Activated CD4-positive, alpha-beta T cell treated with anti-CD3 and anti-CD28 coated beads, Interleukin-2, amount 50 U/mL, for 1 hour (primary cell): ENCODE measurements at regions not wholly inside any gene's neighbourhood (a gene's known extent, or its start where the extent isn't known, plus 50 kb on each side); places are given as distances from the start of the nearest gene placed in this dataset.

Experiments used
- DNase-seq: peaks from one replicate; pipeline ENCODE4 v3.0.0-alpha.2; 2020

DNA sequence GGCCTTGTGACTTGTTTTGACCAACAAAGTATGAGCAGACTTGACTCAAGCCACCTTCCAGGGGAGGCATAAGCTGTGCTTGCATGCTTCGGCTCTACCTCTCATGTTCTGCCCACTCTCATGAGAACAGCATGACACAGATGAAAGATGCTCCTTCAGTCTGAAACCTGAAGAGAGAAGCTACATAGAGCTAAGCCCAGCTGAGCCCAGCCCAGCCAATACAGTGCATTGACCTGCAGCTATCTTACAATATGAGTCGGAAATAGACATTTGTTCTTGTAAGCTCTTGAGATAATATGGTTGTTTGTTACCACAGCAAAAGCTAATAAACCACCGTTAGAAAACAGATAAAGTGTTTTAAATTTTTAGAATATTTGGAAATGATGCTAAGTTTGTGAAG, 426.7 kb upstream of the PKDCC start:
- no peak for DNase-seq

GRCh38 chr2:41621563-41621962, 426.3 kb upstream of the PKDCC start:
- no peak for DNase-seq

GRCh38 chr2:41622301-41622700, 425.5 kb upstream of the PKDCC start:
- no peak for DNase-seq

GRCh38 chr2:41626936-41627335, 420.9 kb upstream of the PKDCC start:
- DNase-seq: no peak

- DNase-seq: no peak
Measured at GRCh38 chr2:41634686-41635085, 413.1 kb upstream of the PKDCC start.

GRCh38 chr2:41644936-41645335, 402.9 kb upstream of the PKDCC start:
- no peak for DNase-seq

DNA sequence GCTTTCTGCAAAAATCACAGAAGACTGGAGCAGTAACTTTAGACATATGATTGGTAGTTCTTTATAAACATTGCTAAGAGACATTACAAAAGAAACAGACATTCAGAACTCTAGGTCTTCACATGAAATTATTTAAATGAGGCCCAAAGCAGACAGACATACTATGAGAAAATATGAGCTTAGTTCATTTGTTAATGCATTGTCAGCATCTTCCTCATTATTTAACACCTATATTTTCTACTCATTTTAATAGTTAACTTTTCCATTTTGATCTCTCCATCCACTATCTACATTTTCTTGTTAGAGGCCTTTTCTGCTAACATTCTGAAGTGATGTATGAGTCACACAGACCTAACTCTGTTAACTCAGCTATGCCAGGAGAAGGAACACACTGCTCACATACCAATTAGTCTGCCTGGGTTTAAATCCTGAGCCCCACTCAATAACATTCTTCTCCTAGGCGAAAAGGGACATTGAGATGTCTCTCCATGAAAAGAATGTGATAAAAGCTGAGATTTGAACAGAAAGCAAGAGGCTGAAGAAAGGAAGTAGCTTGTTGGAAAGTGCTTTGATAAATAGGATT, 400.3 kb upstream of the PKDCC start:
- no peak for DNase-seq

GRCh38 chr2:41657226-41657625, 390.6 kb upstream of the PKDCC start:
- no peak for DNase-seq

GRCh38 chr2:41659758-41660157, 388.1 kb upstream of the PKDCC start:
- no peak for DNase-seq

DNA sequence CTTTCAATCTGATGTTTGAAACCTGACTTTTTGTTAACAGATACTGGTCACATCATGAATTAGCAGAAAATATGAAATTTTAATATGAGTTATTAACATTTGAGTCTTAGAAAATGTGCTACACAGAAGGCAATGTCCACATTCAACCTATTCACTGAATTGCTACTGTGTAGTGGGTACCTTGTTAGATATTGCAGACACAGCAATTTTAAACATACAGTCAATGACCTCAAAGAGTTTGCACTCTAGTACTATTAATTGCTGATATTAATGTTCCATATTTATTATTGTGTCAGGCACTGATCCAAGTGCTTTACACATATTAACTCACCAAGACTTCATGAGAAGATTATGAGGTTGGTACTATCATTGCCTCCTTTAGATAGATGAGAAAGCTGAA, 385.4 kb upstream of the PKDCC start:
- DNase-seq: no peak

GRCh38 chr2:41663056-41663455, 384.8 kb upstream of the PKDCC start:
- DNase-seq: no peak

DNA sequence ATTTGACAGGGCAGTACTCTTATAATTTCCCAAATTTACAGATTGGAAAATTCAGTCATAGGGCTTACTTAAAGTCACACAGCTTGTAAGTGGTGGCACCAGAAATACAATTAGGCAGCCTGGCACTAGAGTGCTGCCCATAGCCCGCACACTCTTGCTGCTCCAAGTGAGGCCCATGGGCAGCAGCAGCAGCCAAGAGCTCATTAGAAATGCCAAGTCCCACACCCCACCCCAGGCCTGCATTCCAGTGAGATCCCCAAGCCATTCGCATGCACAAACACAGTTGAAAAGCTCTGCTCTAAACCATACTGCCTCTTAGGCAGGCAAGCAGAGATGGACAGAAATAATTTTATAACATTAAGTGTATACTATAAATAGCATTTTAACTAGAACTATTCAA, 379.3 kb upstream of the PKDCC start:
- DNase-seq: no peak

- no peak for DNase-seq
Measured at GRCh38 chr2:41678639-41679038, 369.2 kb upstream of the PKDCC start.

DNA sequence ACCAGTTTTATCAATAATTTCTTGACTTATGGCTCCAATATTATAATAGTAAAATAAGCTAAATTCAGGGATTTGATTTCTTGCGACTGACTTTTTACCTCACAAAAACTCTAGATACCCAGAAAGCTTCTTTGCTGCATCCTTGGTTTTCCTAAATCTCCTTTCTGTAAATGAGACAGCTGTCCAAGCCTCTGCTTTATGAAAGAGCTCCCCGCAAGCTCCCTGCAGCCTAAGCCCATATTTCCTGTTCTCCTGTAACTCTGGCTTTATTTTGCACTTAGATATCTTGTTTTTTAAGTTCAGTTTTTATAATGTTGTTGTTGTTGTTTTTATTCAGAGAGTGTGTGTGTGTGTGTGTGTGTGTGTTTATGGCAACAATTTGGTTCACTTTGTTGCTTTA, 361.7 kb upstream of the PKDCC start:
- no peak for DNase-seq

- no peak for DNase-seq
Measured at GRCh38 chr2:41691561-41691960, 356.3 kb upstream of the PKDCC start.

- no peak for DNase-seq
Measured at GRCh38 chr2:41694536-41695049, 353.2 kb upstream of the PKDCC start.

DNA sequence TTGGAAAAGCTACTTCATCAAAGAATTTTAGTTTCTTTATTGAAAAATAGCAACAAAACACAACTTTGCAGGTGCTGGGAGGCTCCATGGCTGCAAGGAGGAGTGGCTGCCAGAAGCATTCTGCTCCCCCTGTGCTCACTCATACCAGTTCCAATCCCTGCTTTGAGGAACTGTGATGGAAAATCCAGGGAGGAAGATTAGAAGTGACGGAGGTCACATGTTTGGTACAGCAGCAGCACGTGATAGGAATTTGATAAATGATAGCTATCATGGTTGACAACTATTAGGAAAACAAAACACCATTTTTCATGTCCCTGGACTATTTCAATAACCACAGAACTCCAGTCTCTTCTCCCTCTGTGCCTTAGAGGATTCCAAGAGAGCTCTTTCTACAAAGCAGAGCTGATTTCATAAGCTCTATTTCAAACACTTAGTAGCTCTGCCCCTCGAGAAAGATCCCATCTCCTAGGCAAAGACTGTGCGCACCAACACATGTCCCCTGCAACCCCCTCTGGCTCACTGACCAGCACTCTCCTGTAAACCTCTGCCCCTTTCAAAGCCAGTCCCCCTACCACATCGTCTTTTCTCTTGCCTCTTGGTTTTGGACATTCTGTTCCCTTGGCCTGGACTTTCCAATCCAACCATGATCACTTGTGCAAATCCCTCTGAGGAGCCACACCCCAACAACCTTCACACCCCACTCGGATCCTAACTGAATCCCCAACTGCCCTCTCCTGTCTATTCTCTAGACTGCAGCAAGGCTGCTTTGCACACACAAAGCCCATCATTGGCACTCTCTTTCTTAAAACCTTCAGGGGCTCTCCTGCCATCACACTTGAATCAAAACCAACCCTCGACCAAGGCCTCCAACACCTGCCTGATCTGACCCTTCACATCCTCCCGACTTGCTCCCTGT, 352.4 kb upstream of the PKDCC start:
- DNase-seq: no peak

- DNase-seq: no peak
Measured at GRCh38 chr2:41697389-41697788, 350.4 kb upstream of the PKDCC start.

GRCh38 chr2:41698678-41699422, 349.0 kb upstream of the PKDCC start:
- DNase-seq: no peak

DNA sequence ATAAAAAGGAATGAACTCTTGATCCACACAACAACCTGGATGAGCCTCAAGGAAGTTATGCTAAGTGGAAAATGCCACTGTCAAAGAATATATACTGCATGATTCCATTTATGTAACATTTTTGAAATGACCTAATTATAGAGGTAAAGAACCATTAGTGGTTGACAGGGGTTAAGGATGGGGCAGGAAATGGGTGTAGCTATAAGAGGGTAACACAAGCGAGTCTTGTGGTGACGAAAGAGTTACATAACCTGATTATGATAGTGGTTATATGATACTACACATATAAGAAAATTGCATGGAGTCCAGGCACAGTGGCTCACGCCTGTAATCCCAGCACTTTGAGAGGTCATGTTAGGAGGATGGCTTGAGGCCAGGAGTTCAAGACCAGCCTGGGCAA, 346.6 kb upstream of the PKDCC start:
- DNase-seq: no peak

- DNase-seq: no peak
Measured at GRCh38 chr2:41703123-41703522, 344.7 kb upstream of the PKDCC start.

- DNase-seq: no peak
Measured at GRCh38 chr2:41705634-41706033, 342.2 kb upstream of the PKDCC start.

- DNase-seq: no peak
Measured at GRCh38 chr2:41706286-41706685, 341.5 kb upstream of the PKDCC start.
